Amniotic epithelial cell (primary cell): ENCODE measurements at regions not wholly inside any gene's neighbourhood (a gene's known extent, or its start where the extent isn't known, plus 50 kb on each side); places are given as distances from the start of the nearest gene placed in this dataset.

ENCODE experiments used
- DNase-seq: peaks from one replicate; pipeline ENCODE4 v3.0.0-alpha.2; 2010; ENCODE audit warnings: low read depth

- peak; percentile 4 for DNase-seq
Measured at GRCh38 chr5:42360056-42360455, 63.2 kb upstream of the GHR start.

GRCh38 chr5:42360616-42361314 lies 62.5 kb upstream of the GHR start:
- DNase-seq = no peak

- no peak for DNase-seq
Measured at GRCh38 chr5:42361315-42361688, 61.9 kb upstream of the GHR start.

- DNase-seq = no peak
Measured at GRCh38 chr5:42366051-42366450, 57.2 kb upstream of the GHR start.
